ENCODE measurements at regions not wholly inside any gene's neighbourhood (a gene's known extent, or its start where the extent isn't known, plus 50 kb on each side); places are given as distances from the start of the nearest gene placed in this dataset.

DNA sequence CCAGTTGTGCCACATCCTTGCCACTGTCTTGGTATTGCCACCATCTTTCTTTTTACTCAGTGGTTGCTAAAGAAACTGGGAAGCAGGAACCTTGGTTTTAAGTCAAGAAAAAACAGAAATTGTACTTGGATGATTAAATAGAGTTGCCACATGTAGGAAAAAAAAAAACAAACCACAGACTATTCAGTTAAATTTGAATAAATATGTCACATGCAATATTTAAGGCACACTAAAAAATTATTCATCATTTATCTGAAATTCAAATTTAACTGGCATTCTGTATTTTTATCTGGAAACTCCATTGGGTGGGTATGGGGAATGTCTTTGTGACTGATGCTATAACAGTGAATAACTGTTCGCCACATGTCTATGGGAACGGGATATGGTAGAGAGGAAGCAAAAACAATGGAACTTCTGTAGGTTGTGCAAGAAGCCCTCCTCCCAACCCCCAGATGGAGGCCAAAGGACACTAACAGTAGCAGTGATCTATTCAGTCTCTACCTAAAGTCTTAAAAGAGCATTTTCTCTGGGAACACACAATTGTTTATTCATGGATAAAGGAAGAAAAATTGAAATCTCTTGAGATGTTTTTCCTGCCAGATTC lies 57.0 kb upstream of the PLAC8 start:
- no peak for DNase-seq

DNA sequence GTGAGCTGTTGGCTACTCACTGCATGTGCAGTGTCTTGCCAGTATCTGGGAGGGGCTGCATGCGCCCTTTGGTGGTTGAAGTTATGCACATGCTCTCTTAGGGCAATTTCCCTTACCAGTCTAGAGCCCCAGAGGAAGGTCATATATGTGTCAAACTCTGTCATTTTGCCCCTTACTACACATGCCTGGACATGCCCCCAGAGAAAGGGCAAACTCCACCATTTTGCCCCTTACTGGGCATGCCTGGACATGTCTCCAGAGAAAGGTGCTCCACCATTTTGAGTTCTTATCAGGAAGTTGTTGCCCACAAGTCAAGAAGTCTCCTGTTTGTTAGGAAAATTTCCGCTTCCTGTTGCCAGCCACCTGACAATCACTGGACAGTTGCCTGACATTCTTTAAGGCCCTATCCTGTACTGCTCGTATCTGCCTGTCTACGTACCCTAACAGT lies 56.4 kb upstream of the PLAC8 start:
- DNase-seq = no peak

Data from bone marrow (tissue), 2 donors.